Panc1 (cell line): ENCODE measurements at regions not wholly inside any gene's neighbourhood (a gene's known extent, or its start where the extent isn't known, plus 50 kb on each side); places are given as distances from the start of the nearest gene placed in this dataset.

Source experiments
- ATAC-seq: fragments of 200-7000 bp; cut with Tn5 transposase; 2 replicates; pipeline ENCODE4 v1.9.1; 2020; ENCODE audit warnings: mild to moderate bottlenecking, moderate library complexity
- BruUV-seq: library from RNA; stranded (reverse); fragments of 400-500 nt; replicated peaks from 2 replicates; lab custom pipeline; 2021; lab: Mats Ljungman, UMichigan
- CTCF ChIA-PET: fragments of 300-600 bp; sonication (Branson Sonifier 250); formaldehyde crosslinking; loops from one replicate; lab custom pipeline; 2022; ENCODE audit warnings: antibody characterized with exemption; lab: Charles Lee
- POLR2A ChIA-PET: fragments of 300-600 bp; sonication (Branson Sonifier 250); formaldehyde crosslinking; loops from one replicate; lab custom pipeline; 2022; ENCODE audit warnings: antibody characterized with exemption; lab: Charles Lee
- DNase-seq: peaks from one replicate; pipeline ENCODE4 v3.0.0-alpha.2; 2010; ENCODE audit warnings: low read depth, low spot score
- H3K27ac ChIP-seq: 2 replicates; pipeline ENCODE4 v1.5.1; 2011; ENCODE audit warnings: mild to moderate bottlenecking, low read length, inconsistent platforms
- H3K27me3 ChIP-seq: fragments of 200-500 bp; sonication (Bioruptor generic); 2 replicates; pipeline ENCODE4 v1.6.0; 2014; ENCODE audit warnings: low read length, inconsistent platforms; ENCODE audit not compliant: control insufficient read depth, insufficient read depth
- H3K36me3 ChIP-seq: fragments of 200-500 bp; sonication (Bioruptor generic); 2 replicates; pipeline ENCODE4 v1.5.1; 2014; ENCODE audit warnings: inconsistent platforms, mild to moderate bottlenecking, low read length, moderate library complexity; ENCODE audit not compliant: control insufficient read depth, insufficient read depth
- H3K4me1 ChIP-seq: 2 replicates; pipeline ENCODE4 v1.5.1; 2011; ENCODE audit warnings: inconsistent platforms, mild to moderate bottlenecking, low read length, moderate library complexity; ENCODE audit not compliant: control insufficient read depth, insufficient read depth
- H3K4me3 ChIP-seq, 2 experiments: 2 replicates each; pipeline ENCODE4 v1.5.1; 2011 to 2012; ENCODE audit warnings: low read depth in 2 of 2, low read length in 2 of 2, mild to moderate bottlenecking in 2 of 2, inconsistent platforms in 1 of 2, moderate library complexity in 1 of 2
- H3K9me3 ChIP-seq: fragments of 200-500 bp; sonication (Bioruptor generic); 2 replicates; pipeline ENCODE4 v1.5.1; 2014; ENCODE audit warnings: low read depth, mild to moderate bottlenecking, inconsistent platforms, low read length, moderate library complexity; ENCODE audit not compliant: control insufficient read depth, insufficient read depth
- POLR2AphosphoS5 ChIP-seq: IDR thresholded peaks from 2 replicates; pipeline ENCODE4 v1.6.1; 2012; ENCODE audit warnings: mild to moderate bottlenecking, low read depth, low read length, moderate library complexity
- SIN3A ChIP-seq: IDR thresholded peaks from 2 replicates; pipeline ENCODE4 v1.6.1; 2012; ENCODE audit warnings: low read depth, mild to moderate bottlenecking, low read length, moderate library complexity, borderline replicate concordance; ENCODE audit not compliant: insufficient read depth
- TCF7L2 ChIP-seq: IDR thresholded peaks from 2 replicates; pipeline ENCODE4 v1.6.1; 2011; ENCODE audit warnings: mild to moderate bottlenecking, low read depth, low read length, inconsistent platforms
- in situ Hi-C: cut with HindIII; loops from 2 replicates; pipeline ENCODE4 v1.10.0; 2016; ENCODE audit warnings: low sequenced_read_pairs, low pct_unique_long_range_greater_than_20kb
- intact Hi-C: fragments of 100-400 bp; cut with micrococcal nuclease; formaldehyde crosslinking; loops from one replicate; pipeline ENCODE4 v1.10.0; 2022; ENCODE audit not compliant: unreplicated experiment
- TF ChIP-seq, protein P1 (sequence below), 2 experiments: IDR thresholded peaks; 2 replicates each; pipeline ENCODE4 v1.6.1; 2011 to 2012; ENCODE audit warnings: low read depth in 2 of 2, control low read depth in 1 of 2, low read length in 1 of 2, mild to moderate bottlenecking in 1 of 2, moderate library complexity in 1 of 2; ENCODE audit not compliant: insufficient read depth in 1 of 2
- TF ChIP-seq, protein P2 (sequence below): fragments of 450-650 bp; IDR thresholded peaks from 2 replicates; pipeline ENCODE4 v1.5.1; 2017; ENCODE audit warnings: mild to moderate bottlenecking

DNA sequence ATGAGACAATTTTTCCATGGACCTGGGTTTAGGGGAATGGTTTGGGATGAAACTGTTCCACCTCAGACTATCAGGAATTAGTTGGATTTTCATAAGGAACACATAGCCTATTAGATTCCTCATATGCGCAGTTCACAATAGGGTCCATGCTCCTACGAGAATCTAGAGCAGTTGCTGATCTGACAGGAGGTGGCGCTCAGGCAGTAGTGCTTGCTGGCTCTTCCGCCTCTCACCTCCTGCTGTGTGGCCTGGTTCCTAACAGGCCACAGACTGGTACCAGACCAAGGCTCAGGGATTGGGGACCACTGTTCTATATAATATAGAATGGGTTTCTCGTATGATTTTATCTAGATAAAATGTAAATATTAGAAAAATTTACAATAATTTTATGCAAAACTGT lies 338.7 kb downstream of the CPS1 start:
- POLR2A ChIA-PET = no interaction called here
- Histone ChIP-seq H3K27ac (no peak overlapping the region), H3K4me1 (no peaks in the 10 kb centered on the region), H3K27me3 (no peaks in the 10 kb centered on the region), H3K4me3 (no peak overlapping the region), H3K36me3 (no peaks in the 10 kb centered on the region), H3K9me3 (no peaks in the 10 kb centered on the region)
- CTCF ChIA-PET = no interaction called here
- TF ChIP-seq, protein P1, sequence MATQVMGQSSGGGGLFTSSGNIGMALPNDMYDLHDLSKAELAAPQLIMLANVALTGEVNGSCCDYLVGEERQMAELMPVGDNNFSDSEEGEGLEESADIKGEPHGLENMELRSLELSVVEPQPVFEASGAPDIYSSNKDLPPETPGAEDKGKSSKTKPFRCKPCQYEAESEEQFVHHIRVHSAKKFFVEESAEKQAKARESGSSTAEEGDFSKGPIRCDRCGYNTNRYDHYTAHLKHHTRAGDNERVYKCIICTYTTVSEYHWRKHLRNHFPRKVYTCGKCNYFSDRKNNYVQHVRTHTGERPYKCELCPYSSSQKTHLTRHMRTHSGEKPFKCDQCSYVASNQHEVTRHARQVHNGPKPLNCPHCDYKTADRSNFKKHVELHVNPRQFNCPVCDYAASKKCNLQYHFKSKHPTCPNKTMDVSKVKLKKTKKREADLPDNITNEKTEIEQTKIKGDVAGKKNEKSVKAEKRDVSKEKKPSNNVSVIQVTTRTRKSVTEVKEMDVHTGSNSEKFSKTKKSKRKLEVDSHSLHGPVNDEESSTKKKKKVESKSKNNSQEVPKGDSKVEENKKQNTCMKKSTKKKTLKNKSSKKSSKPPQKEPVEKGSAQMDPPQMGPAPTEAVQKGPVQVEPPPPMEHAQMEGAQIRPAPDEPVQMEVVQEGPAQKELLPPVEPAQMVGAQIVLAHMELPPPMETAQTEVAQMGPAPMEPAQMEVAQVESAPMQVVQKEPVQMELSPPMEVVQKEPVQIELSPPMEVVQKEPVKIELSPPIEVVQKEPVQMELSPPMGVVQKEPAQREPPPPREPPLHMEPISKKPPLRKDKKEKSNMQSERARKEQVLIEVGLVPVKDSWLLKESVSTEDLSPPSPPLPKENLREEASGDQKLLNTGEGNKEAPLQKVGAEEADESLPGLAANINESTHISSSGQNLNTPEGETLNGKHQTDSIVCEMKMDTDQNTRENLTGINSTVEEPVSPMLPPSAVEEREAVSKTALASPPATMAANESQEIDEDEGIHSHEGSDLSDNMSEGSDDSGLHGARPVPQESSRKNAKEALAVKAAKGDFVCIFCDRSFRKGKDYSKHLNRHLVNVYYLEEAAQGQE (IDR thresholded peaks at IDR 0.05; ENCODE audit: insufficient read depth in 1 of 2, low read depth in 2 of 2, low read length in 1 of 2) = no peak
- TF ChIP-seq SIN3A (no peak), POLR2AphosphoS5 (no peak), TCF7L2 (no peak)
- TF ChIP-seq, protein P2, sequence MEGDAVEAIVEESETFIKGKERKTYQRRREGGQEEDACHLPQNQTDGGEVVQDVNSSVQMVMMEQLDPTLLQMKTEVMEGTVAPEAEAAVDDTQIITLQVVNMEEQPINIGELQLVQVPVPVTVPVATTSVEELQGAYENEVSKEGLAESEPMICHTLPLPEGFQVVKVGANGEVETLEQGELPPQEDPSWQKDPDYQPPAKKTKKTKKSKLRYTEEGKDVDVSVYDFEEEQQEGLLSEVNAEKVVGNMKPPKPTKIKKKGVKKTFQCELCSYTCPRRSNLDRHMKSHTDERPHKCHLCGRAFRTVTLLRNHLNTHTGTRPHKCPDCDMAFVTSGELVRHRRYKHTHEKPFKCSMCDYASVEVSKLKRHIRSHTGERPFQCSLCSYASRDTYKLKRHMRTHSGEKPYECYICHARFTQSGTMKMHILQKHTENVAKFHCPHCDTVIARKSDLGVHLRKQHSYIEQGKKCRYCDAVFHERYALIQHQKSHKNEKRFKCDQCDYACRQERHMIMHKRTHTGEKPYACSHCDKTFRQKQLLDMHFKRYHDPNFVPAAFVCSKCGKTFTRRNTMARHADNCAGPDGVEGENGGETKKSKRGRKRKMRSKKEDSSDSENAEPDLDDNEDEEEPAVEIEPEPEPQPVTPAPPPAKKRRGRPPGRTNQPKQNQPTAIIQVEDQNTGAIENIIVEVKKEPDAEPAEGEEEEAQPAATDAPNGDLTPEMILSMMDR = no peak
- no peak for ATAC-seq
- no TSS peak for BruUV-seq
- in situ Hi-C loops = no loop called here
- DNase-seq = no peak
- intact Hi-C loops = no loop called here

DNA sequence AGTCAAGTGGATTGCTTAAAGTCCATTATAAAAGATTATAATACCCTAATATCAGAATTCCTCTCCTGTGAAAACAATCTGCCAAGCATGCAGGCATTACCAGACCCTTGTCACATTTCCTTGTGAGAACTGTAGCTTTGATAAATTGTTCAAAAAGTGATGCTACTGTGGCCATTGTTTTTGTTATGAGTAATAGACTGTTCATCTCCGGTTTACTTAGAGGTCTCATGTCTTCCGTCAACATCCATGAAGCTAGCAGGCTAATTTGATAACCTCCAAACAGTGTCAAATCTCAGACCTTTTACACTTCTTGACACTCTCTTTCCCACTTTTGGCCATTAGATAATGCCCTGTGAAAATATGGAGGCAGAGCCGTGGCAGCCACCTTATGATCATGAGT lies 342.7 kb downstream of the CPS1 start:
- CTCF ChIA-PET = no interaction called here
- no peak for ATAC-seq

DNA sequence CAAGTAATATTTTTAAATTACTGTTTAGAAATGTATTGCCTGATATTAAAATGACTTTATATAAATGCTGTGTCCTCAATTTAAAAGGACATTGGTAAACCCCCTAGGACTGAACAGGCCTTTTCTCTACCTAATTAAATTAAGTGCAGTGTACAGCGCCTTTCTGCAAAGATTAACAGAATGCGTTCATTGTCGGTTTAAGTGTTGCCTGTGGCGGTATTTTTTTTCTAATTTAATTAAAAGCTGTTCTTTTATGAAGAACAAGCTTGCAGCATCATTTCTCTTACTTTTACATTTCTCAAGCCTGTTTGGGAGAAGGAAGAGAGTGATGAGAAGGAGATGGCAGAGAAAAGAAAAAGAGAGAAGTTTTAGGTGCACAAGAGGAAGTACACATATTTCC lies 344.9 kb downstream of the CPS1 start:
- POLR2A ChIA-PET = no interaction called here
- DNase-seq (no peak), ATAC-seq (no peak)
- intact Hi-C loops = no loop called here
- in situ Hi-C loops = no loop called here
- H3K27me3 ChIP-seq = no peaks in the 10 kb centered on the region
- H3K27ac ChIP-seq = no peak overlapping the region
- CTCF ChIA-PET = no interaction called here
- TF ChIP-seq, protein P2 = no peak
- TF ChIP-seq, protein P1 (IDR thresholded peaks at IDR 0.05; ENCODE audit: insufficient read depth in 1 of 2, low read depth in 2 of 2, low read length in 1 of 2) = no peak
- no peak for TF ChIP-seq TCF7L2
- TF ChIP-seq SIN3A = no peak
- no peak for TF ChIP-seq POLR2AphosphoS5
- no TSS peak for BruUV-seq
- H3K36me3 ChIP-seq = no peaks in the 10 kb centered on the region
- H3K9me3 ChIP-seq = no peaks in the 10 kb centered on the region
- no peaks in the 10 kb centered on the region for H3K4me1 ChIP-seq
- no peak overlapping the region for H3K4me3 ChIP-seq

More for the DNA sequence above, 342.7 kb downstream of the CPS1 start:
- H3K9me3 ChIP-seq = no peaks in the 10 kb centered on the region
- intact Hi-C loops (no loop called here), in situ Hi-C loops (no loop called here)
- no TSS peak for BruUV-seq
- no peaks in the 10 kb centered on the region for H3K27me3 ChIP-seq
- TF ChIP-seq POLR2AphosphoS5 = no peak
- H3K4me1 ChIP-seq = no peaks in the 10 kb centered on the region
- no peak overlapping the region for H3K27ac ChIP-seq
- DNase-seq = peak; percentile 4
- H3K4me3 ChIP-seq = no peak overlapping the region
- POLR2A ChIA-PET = no interaction called here
- H3K36me3 ChIP-seq = no peaks in the 10 kb centered on the region
